PC-3 (cell line): ENCODE measurements at regions not wholly inside any gene's neighbourhood (a gene's known extent, or its start where the extent isn't known, plus 50 kb on each side); places are given as distances from the start of the nearest gene placed in this dataset.

ENCODE experiments used
- ATAC-seq: fragments of 200-7000 bp; cut with Tn5 transposase; 2 replicates; pipeline ENCODE4 v1.9.1; 2020; ENCODE audit warnings: mild to moderate bottlenecking, moderate library complexity
- BruUV-seq: library from RNA; stranded (reverse); fragments of 400-500 nt; replicated peaks from 2 replicates; lab custom pipeline; 2021; lab: Mats Ljungman, UMichigan
- CTCF ChIA-PET: fragments of 300-600 bp; sonication (Branson Sonifier 250); formaldehyde crosslinking; loops from one replicate; lab custom pipeline; 2022; ENCODE audit warnings: antibody characterized with exemption; lab: Charles Lee
- POLR2A ChIA-PET: fragments of 300-600 bp; sonication (Branson Sonifier 250); formaldehyde crosslinking; loops from one replicate; lab custom pipeline; 2022; ENCODE audit warnings: antibody characterized with exemption; ENCODE audit not compliant: unreplicated experiment; lab: Charles Lee
- DNase-seq: peaks from one replicate; pipeline ENCODE4 v3.0.0-alpha.2; 2015
- H2AFZ ChIP-seq: fragments of 300-600 bp; sonication (generic); 2 replicates; pipeline ENCODE4 v1.6.0; 2016; ENCODE audit warnings: antibody characterized with exemption, low read length
- H3F3A ChIP-seq: fragments of 300-600 bp; sonication (generic); one replicate; pipeline ENCODE4 v1.6.0; 2017; ENCODE audit warnings: antibody characterized with exemption, low read length, control low read depth, mild to moderate bottlenecking; ENCODE audit not compliant: unreplicated experiment
- H3K27ac ChIP-seq: fragments of 300-600 bp; sonication (generic); 2 replicates; pipeline ENCODE4 v1.5.1; 2016; ENCODE audit warnings: mild to moderate bottlenecking, low read length
- H3K27me3 ChIP-seq: fragments of 300-600 bp; sonication (generic); 2 replicates; pipeline ENCODE4 v1.6.1; 2016; ENCODE audit warnings: low read length, mixed read lengths
- H3K36me3 ChIP-seq: fragments of 300-600 bp; sonication (generic); 2 replicates; pipeline ENCODE4 v1.6.1; 2016; ENCODE audit warnings: low read depth, mixed run types, low read length, mixed read lengths
- H3K4me1 ChIP-seq: fragments of 300-600 bp; sonication (generic); 2 replicates; pipeline ENCODE4 v1.5.1; 2016; ENCODE audit warnings: low read length; ENCODE audit not compliant: insufficient read depth
- H3K4me2 ChIP-seq: fragments of 300-600 bp; sonication (generic); 2 replicates; pipeline ENCODE4 v1.6.0; 2016; ENCODE audit warnings: low read length
- H3K4me3 ChIP-seq: fragments of 300-600 bp; sonication (generic); 2 replicates; pipeline ENCODE4 v1.5.1; 2016; ENCODE audit warnings: mild to moderate bottlenecking, low read length, mixed read lengths
- H3K79me2 ChIP-seq: fragments of 300-600 bp; sonication (generic); 2 replicates; pipeline ENCODE4 v1.6.1; 2017; ENCODE audit warnings: low read length, mixed read lengths
- H3K9ac ChIP-seq: fragments of 300-600 bp; sonication (generic); 2 replicates; pipeline ENCODE4 v1.6.0; 2016; ENCODE audit warnings: mild to moderate bottlenecking, low read length
- H3K9me2 ChIP-seq: fragments of 300-600 bp; sonication (generic); replicated peaks from 2 replicates; pipeline ENCODE4 v1.6.1; 2016; ENCODE audit warnings: mixed run types, low read length, mixed read lengths
- H3K9me3 ChIP-seq: fragments of 300-600 bp; sonication (generic); 2 replicates; pipeline ENCODE4 v1.6.1; 2016; ENCODE audit warnings: low read length, mixed read lengths
- H4K20me1 ChIP-seq: fragments of 300-600 bp; sonication (generic); 2 replicates; pipeline ENCODE4 v1.6.1; 2016; ENCODE audit warnings: low read length, mixed read lengths
- EZH2 ChIP-seq: fragments of 300-600 bp; sonication (generic); IDR thresholded peaks from one replicate; pipeline ENCODE4 v1.6.1; 2017; ENCODE audit warnings: antibody characterized with exemption, mild to moderate bottlenecking, low read length; ENCODE audit not compliant: unreplicated experiment
- EZH2phosphoT487 ChIP-seq: fragments of 300-600 bp; sonication (generic); IDR thresholded peaks from 2 replicates; pipeline ENCODE4 v1.6.1; 2018; ENCODE audit warnings: mild to moderate bottlenecking, antibody characterized with exemption, low read length, borderline replicate concordance
- intact Hi-C: fragments of 100-400 bp; cut with micrococcal nuclease; formaldehyde crosslinking; loops from 2 replicates; pipeline ENCODE4 v1.9.0; 2023
- TF ChIP-seq, protein P1 (sequence below): fragments of 300-600 bp; sonication (generic); conservative IDR thresholded peaks from 2 replicates; pipeline ENCODE4 v1.5.1; 2017; ENCODE audit warnings: antibody characterized with exemption, low read depth, mild to moderate bottlenecking, low read length

DNA sequence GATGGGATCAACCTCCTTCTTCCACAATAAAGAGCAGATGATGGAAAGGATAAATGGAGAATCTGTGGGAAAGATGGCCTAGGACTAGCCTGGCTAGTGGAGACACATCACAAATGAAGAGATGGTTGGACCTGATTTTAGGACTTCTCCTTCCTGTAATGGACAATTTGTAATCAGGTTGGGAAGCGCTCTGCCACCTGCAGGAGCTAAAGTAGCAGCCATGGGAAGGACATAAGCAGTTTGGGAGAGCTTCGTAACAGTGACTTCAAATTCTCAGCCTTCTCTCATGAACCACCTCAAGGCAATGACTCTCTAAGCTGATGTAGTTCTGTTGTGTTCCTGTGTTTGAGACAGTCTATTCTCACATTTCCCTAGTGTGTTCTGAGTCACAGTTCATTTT is 137.9 kb upstream of the BMP2 start:
- H3K9me3 ChIP-seq = no peaks in the 10 kb centered on the region
- no peak overlapping the region for H3K4me2 ChIP-seq
- H3K27me3 ChIP-seq = peaks cover 38% of the 10 kb centered on the region
- no peak overlapping the region for H3K27ac ChIP-seq
- ChIA-PET POLR2A (no interaction called here), CTCF (no interaction called here)
- no TSS peak for BruUV-seq
- H3K79me2 ChIP-seq = no peaks in the 10 kb centered on the region
- no peak overlapping the region for H2AFZ ChIP-seq
- no peak for TF ChIP-seq EZH2
- TF ChIP-seq EZH2phosphoT487 = no peak
- TF ChIP-seq, protein P1, sequence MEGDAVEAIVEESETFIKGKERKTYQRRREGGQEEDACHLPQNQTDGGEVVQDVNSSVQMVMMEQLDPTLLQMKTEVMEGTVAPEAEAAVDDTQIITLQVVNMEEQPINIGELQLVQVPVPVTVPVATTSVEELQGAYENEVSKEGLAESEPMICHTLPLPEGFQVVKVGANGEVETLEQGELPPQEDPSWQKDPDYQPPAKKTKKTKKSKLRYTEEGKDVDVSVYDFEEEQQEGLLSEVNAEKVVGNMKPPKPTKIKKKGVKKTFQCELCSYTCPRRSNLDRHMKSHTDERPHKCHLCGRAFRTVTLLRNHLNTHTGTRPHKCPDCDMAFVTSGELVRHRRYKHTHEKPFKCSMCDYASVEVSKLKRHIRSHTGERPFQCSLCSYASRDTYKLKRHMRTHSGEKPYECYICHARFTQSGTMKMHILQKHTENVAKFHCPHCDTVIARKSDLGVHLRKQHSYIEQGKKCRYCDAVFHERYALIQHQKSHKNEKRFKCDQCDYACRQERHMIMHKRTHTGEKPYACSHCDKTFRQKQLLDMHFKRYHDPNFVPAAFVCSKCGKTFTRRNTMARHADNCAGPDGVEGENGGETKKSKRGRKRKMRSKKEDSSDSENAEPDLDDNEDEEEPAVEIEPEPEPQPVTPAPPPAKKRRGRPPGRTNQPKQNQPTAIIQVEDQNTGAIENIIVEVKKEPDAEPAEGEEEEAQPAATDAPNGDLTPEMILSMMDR = peak; percentile 36; the same call in 1 of the 2 replicates
- no peaks in the 10 kb centered on the region for H3F3A ChIP-seq
- no peaks in the 10 kb centered on the region for H4K20me1 ChIP-seq
- intact Hi-C loops = no loop called here
- H3K9me2 ChIP-seq = no peaks in the 10 kb centered on the region
- no peak overlapping the region for H3K9ac ChIP-seq
- no peak for ATAC-seq
- no peaks in the 10 kb centered on the region for H3K36me3 ChIP-seq
- no peak overlapping the region for H3K4me3 ChIP-seq
- no peaks in the 10 kb centered on the region for H3K4me1 ChIP-seq
- DNase-seq = no peak

DNA sequence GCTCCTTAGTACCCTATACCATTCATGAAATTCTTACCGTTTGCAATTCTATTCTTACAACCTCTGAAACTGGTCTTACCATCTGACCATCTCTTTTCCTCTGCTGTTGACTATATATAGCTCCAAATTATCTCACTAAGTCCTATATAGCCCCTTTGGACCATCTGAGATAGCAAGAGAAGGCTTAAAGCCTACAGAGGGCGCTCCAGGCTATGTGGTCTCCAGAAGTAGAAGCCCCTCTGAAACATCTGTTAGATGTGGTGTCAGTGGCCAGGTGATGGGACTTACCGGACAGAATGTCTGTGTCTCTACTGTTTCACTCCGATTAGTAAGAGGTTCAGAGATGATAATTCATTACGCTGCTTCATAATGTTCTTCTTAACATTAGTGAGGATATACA is 140.7 kb upstream of the BMP2 start:
- POLR2A ChIA-PET = no interaction called here
- H4K20me1 ChIP-seq = no peaks in the 10 kb centered on the region
- no peaks in the 10 kb centered on the region for H3K4me1 ChIP-seq
- no TSS peak for BruUV-seq
- no peaks in the 10 kb centered on the region for H3F3A ChIP-seq
- no peaks in the 10 kb centered on the region for H3K36me3 ChIP-seq
- no peaks in the 10 kb centered on the region for H3K9me3 ChIP-seq
- no peak for TF ChIP-seq EZH2
- TF ChIP-seq, protein P1 = peak; percentile 48
- no peak overlapping the region for H2AFZ ChIP-seq
- ATAC-seq (no peak), DNase-seq (no peak)
- peaks cover 21% of the 10 kb centered on the region for H3K27me3 ChIP-seq
- intact Hi-C loops = no loop called here
- no peak overlapping the region for H3K9ac ChIP-seq
- no peak overlapping the region for H3K4me3 ChIP-seq
- H3K4me2 ChIP-seq = no peak overlapping the region
- H3K9me2 ChIP-seq = no peaks in the 10 kb centered on the region
- H3K79me2 ChIP-seq = no peaks in the 10 kb centered on the region
- CTCF ChIA-PET = no interaction called here
- no peak overlapping the region for H3K27ac ChIP-seq

DNA sequence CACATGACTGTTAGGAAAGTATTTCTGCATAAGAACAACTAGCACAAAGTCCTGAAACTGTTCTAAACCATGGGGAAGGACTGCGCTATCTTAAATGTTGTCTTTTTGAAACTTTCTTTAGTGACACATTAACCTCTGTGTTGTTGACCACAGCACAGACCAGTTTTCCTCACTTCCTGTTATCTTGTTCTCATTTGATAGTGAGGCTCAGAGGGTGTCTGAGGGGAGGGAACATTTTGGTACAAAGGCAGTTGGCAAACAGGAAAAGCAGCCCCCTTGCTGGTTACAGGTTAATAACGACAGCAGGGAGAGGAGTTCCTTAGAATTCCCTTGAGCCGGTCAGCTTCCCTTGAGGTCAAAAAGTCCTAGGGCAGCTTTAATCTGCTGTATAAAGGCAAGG is 143.5 kb upstream of the BMP2 start:
- ChIA-PET POLR2A (no interaction called here), CTCF (no interaction called here)
- H4K20me1 ChIP-seq = no peaks in the 10 kb centered on the region
- H3K4me2 ChIP-seq = no peak overlapping the region
- H3K27me3 ChIP-seq = peaks cover 31% of the 10 kb centered on the region
- no peak for TF ChIP-seq EZH2phosphoT487
- TF ChIP-seq EZH2 = no peak
- TF ChIP-seq, protein P1 = no peak
- no peaks in the 10 kb centered on the region for H3K9me2 ChIP-seq
- H3K9ac ChIP-seq = no peak overlapping the region
- H3K79me2 ChIP-seq = no peaks in the 10 kb centered on the region
- H3F3A ChIP-seq = no peaks in the 10 kb centered on the region
- ATAC-seq (no peak), DNase-seq (no peak)
- no peaks in the 10 kb centered on the region for H3K4me1 ChIP-seq
- no peaks in the 10 kb centered on the region for H3K36me3 ChIP-seq
- H3K4me3 ChIP-seq = no peak overlapping the region
- BruUV-seq = no TSS peak
- no peak overlapping the region for H3K27ac ChIP-seq
- H3K9me3 ChIP-seq = no peaks in the 10 kb centered on the region
- intact Hi-C loops = no loop called here
- no peak overlapping the region for H2AFZ ChIP-seq
